Smooth muscle cell (in vitro differentiated cells): ENCODE measurements at regions not wholly inside any gene's neighbourhood (a gene's known extent, or its start where the extent isn't known, plus 50 kb on each side); places are given as distances from the start of the nearest gene placed in this dataset.

Experiments used
- DNase-seq: peaks from one replicate; lab custom pipeline; 2025; ENCODE audit not compliant: unreplicated experiment; lab: John Stamatoyannopoulos, UW
- H2AFZ ChIP-seq: fragments of 200-600 bp; sonication (generic); 2 replicates; pipeline ENCODE4 v1.6.0; 2016; ENCODE audit warnings: antibody characterized with exemption, low read depth, mild to moderate bottlenecking
- H3F3A ChIP-seq: fragments of 200-600 bp; sonication (generic); 2 replicates; pipeline ENCODE4 v1.6.0; 2017; ENCODE audit warnings: antibody characterized with exemption, low read depth
- H3K27ac ChIP-seq: fragments of 200-600 bp; sonication (generic); 2 replicates; pipeline ENCODE4 v1.5.1; 2016; ENCODE audit warnings: low read depth, mild to moderate bottlenecking
- H3K27me3 ChIP-seq: fragments of 200-600 bp; sonication (generic); 2 replicates; pipeline ENCODE4 v1.6.1; 2016; ENCODE audit warnings: low read depth, mild to moderate bottlenecking
- H3K36me3 ChIP-seq: fragments of 200-600 bp; sonication (generic); 2 replicates; pipeline ENCODE4 v1.5.1; 2016; ENCODE audit warnings: low read depth
- H3K4me1 ChIP-seq: fragments of 200-600 bp; sonication (generic); 2 replicates; pipeline ENCODE4 v1.5.1; 2016; ENCODE audit warnings: low read depth
- H3K4me2 ChIP-seq: fragments of 200-600 bp; sonication (generic); 2 replicates; pipeline ENCODE4 v1.6.0; 2016; ENCODE audit warnings: mild to moderate bottlenecking
- H3K4me3 ChIP-seq: fragments of 200-600 bp; sonication (generic); 2 replicates; pipeline ENCODE4 v1.5.1; 2016; ENCODE audit warnings: mild to moderate bottlenecking
- H3K79me2 ChIP-seq: fragments of 200-600 bp; sonication (generic); 2 replicates; pipeline ENCODE4 v1.6.0; 2016; ENCODE audit warnings: low read depth, mild to moderate bottlenecking
- H3K9ac ChIP-seq: fragments of 200-600 bp; sonication (generic); 2 replicates; pipeline ENCODE4 v1.6.0; 2016; ENCODE audit warnings: low read depth
- H3K9me3 ChIP-seq: fragments of 200-600 bp; sonication (generic); replicated peaks from 2 replicates; pipeline ENCODE4 v1.5.1; 2016; ENCODE audit warnings: low read depth
- H4K20me1 ChIP-seq: fragments of 200-600 bp; sonication (generic); 2 replicates; pipeline ENCODE4 v1.6.0; 2016; ENCODE audit warnings: low read depth
- CTCF ChIP-seq: fragments of 200-600 bp; sonication (generic); IDR thresholded peaks from 2 replicates; pipeline ENCODE4 v1.5.1; 2017; ENCODE audit warnings: borderline replicate concordance, mild to moderate bottlenecking, antibody characterized with exemption; ENCODE audit not compliant: insufficient read depth, poor library complexity, severe bottlenecking
- WGBS: methylation state at CpG from one replicate; pipeline ENCODE4 v1.1.7; 2016; ENCODE audit warnings: low lambda C conversion rate; 5-methylcytosine and 5-hydroxymethylcytosine counted together

GRCh38 chr10:20999699-21000098, 102.6 kb upstream of the NEBL start:
- Histone ChIP-seq H3F3A (no peaks in the 10 kb centered on the region), H3K4me3 (no peak overlapping the region), H3K4me2 (no peak overlapping the region), H3K9me3 (no peaks in the 10 kb centered on the region), H3K27me3 (no peaks in the 10 kb centered on the region), H3K9ac (no peak overlapping the region), H3K27ac (no peak overlapping the region), H3K36me3 (no peaks in the 10 kb centered on the region), H3K79me2 (no peaks in the 10 kb centered on the region), H4K20me1 (no peaks in the 10 kb centered on the region), H3K4me1 (peaks cover 27% of the 10 kb centered on the region), H2AFZ (no peak overlapping the region)
- WGBS: 94% methylated on average over 11 of the region's 11 CpGs
- no peak for TF ChIP-seq CTCF
- no peak for DNase-seq

GRCh38 chr10:20998036-20998435, 100.9 kb upstream of the NEBL start:
- Histone ChIP-seq H3K4me2 (no peak overlapping the region), H3K36me3 (no peaks in the 10 kb centered on the region), H2AFZ (no peak overlapping the region), H3K9me3 (no peaks in the 10 kb centered on the region), H3K4me1 (peaks cover 34% of the 10 kb centered on the region), H3K9ac (no peak overlapping the region), H3K27me3 (no peaks in the 10 kb centered on the region), H3K27ac (no peak overlapping the region), H3K4me3 (no peak overlapping the region), H3K79me2 (no peaks in the 10 kb centered on the region), H4K20me1 (no peaks in the 10 kb centered on the region), H3F3A (peaks cover 7% of the 10 kb centered on the region)
- TF ChIP-seq CTCF: no peak
- DNase-seq: no peak
- whole genome bisulfite sequencing: 95% methylated on average over 5 of the region's 5 CpGs

- no peaks in the 10 kb centered on the region for H3K36me3 ChIP-seq
- peak overlapping the region; percentile 78 for H3K4me2 ChIP-seq
- WGBS: 37% methylated on average over 14 of the region's 14 CpGs
- H3K9me3 ChIP-seq: no peaks in the 10 kb centered on the region
- no peak overlapping the region for H3K4me3 ChIP-seq
- H3K79me2 ChIP-seq: no peaks in the 10 kb centered on the region
- peak overlapping the region; percentile 4 for H2AFZ ChIP-seq
- H3F3A ChIP-seq: peaks cover 10% of the 10 kb centered on the region
- no peaks in the 10 kb centered on the region for H4K20me1 ChIP-seq
- DNase-seq: peak; percentile 3
- H3K27me3 ChIP-seq: no peaks in the 10 kb centered on the region
- H3K9ac ChIP-seq: peak overlapping the region; percentile 10
- peak overlapping the region; percentile 84 for H3K27ac ChIP-seq
- no peak for TF ChIP-seq CTCF
- peaks cover 42% of the 10 kb centered on the region for H3K4me1 ChIP-seq
Observed at GRCh38 chr10:20995123-20995987, 98.2 kb upstream of the NEBL start.
